GM06990 (cell line): ENCODE measurements at regions not wholly inside any gene's neighbourhood (a gene's known extent, or its start where the extent isn't known, plus 50 kb on each side); places are given as distances from the start of the nearest gene placed in this dataset.

ENCODE experiments used
- DNase-seq: peaks from one replicate; pipeline ENCODE4 v3.0.0-alpha.2; 2011; ENCODE audit not compliant: insufficient read length; ENCODE audit errors: extremely low read depth
- H3K27me3 ChIP-seq: replicated peaks from 2 replicates; pipeline ENCODE4 v1.6.0; 2011; ENCODE audit warnings: low read length; ENCODE audit not compliant: control insufficient read depth, insufficient read depth
- H3K36me3 ChIP-seq: 2 replicates; pipeline ENCODE4 v1.5.1; 2011; ENCODE audit warnings: low read length; ENCODE audit not compliant: control insufficient read depth, insufficient read depth
- H3K4me3 ChIP-seq: replicated peaks from 2 replicates; pipeline ENCODE4 v1.5.1; 2011; ENCODE audit warnings: low read depth, mild to moderate bottlenecking, control low read depth, low read length
- TF ChIP-seq, protein P1 (sequence below): IDR thresholded peaks from 2 replicates; pipeline ENCODE4 v1.5.1; 2011; ENCODE audit warnings: low read length, control low read depth, mild to moderate bottlenecking, inconsistent platforms; ENCODE audit not compliant: insufficient read depth, poor library complexity, severe bottlenecking

- TF ChIP-seq, protein P1, sequence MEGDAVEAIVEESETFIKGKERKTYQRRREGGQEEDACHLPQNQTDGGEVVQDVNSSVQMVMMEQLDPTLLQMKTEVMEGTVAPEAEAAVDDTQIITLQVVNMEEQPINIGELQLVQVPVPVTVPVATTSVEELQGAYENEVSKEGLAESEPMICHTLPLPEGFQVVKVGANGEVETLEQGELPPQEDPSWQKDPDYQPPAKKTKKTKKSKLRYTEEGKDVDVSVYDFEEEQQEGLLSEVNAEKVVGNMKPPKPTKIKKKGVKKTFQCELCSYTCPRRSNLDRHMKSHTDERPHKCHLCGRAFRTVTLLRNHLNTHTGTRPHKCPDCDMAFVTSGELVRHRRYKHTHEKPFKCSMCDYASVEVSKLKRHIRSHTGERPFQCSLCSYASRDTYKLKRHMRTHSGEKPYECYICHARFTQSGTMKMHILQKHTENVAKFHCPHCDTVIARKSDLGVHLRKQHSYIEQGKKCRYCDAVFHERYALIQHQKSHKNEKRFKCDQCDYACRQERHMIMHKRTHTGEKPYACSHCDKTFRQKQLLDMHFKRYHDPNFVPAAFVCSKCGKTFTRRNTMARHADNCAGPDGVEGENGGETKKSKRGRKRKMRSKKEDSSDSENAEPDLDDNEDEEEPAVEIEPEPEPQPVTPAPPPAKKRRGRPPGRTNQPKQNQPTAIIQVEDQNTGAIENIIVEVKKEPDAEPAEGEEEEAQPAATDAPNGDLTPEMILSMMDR = no peak
- Histone ChIP-seq H3K27me3 (no peaks in the 10 kb centered on the region; the same call in 1 of the 2 replicates), H3K4me3 (no peak overlapping the region), H3K36me3 (no peaks in the 10 kb centered on the region)
- no peak for DNase-seq
Observed at GRCh38 chr2:59032499-59032898, 791.4 kb upstream of the FANCL start.

DNA sequence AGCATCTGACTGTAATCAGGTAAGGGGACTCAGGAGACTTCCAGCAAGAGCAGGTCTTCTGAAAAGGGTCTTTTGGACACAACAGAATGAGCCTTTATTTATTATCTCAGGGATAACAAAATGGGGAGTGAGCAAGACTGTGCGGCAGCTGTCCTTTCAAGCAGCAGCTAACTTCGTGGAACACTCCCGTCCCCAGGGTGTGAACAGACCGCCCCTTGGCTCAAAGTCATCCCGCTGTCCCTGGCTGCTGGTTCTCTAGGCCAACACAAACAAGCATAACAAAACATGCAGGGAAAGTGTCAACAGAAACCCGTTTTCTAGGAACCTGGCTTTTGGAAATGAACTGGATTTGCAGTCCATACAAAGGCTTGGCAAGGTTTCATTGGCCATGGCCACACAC lies 787.9 kb upstream of the FANCL start:
- no peak for DNase-seq
- Histone ChIP-seq H3K36me3 (no peaks in the 10 kb centered on the region), H3K27me3 (no peaks in the 10 kb centered on the region; the same call in 1 of the 2 replicates), H3K4me3 (no peak overlapping the region)
- TF ChIP-seq, protein P1 = no peak

GRCh38 chr2:59027320-59027719 lies 786.2 kb upstream of the FANCL start:
- H3K27me3 ChIP-seq = no peaks in the 10 kb centered on the region
- TF ChIP-seq, protein P1 = no peak
- H3K36me3 ChIP-seq = no peaks in the 10 kb centered on the region
- no peak overlapping the region for H3K4me3 ChIP-seq
- no peak for DNase-seq

GRCh38 chr2:59025157-59025757 lies 784.1 kb upstream of the FANCL start:
- H3K27me3 ChIP-seq = no peaks in the 10 kb centered on the region
- no peaks in the 10 kb centered on the region for H3K36me3 ChIP-seq
- DNase-seq = peak; percentile 17
- TF ChIP-seq, protein P1 = peak; percentile 99
- H3K4me3 ChIP-seq = no peak overlapping the region

- Histone ChIP-seq H3K27me3 (no peaks in the 10 kb centered on the region), H3K36me3 (no peaks in the 10 kb centered on the region), H3K4me3 (no peak overlapping the region)
- TF ChIP-seq, protein P1 = no peak
- no peak for DNase-seq
Observed at GRCh38 chr2:59021786-59022185, 780.7 kb upstream of the FANCL start.

- no peak overlapping the region for H3K4me3 ChIP-seq
- DNase-seq = no peak
- TF ChIP-seq, protein P1 = no peak
- no peaks in the 10 kb centered on the region for H3K36me3 ChIP-seq
- no peaks in the 10 kb centered on the region for H3K27me3 ChIP-seq
Observed at GRCh38 chr2:59019566-59020159, 778.5 kb upstream of the FANCL start.
